ENCODE measurements at regions not wholly inside any gene's neighbourhood (a gene's known extent, or its start where the extent isn't known, plus 50 kb on each side); places are given as distances from the start of the nearest gene placed in this dataset.

- TF ChIP-seq CTCF (IDR thresholded peaks at IDR 0.05) (no peak), EP300 (IDR thresholded peaks at IDR 0.05) (no peak), POLR2A (IDR thresholded peaks at IDR 0.05; ENCODE audit: low read length) (no peak), MYC (IDR thresholded peaks at IDR 0.05; ENCODE audit: borderline replicate concordance, low read length) (no peak), POLR2AphosphoS2 (conservative IDR thresholded peaks at IDR 0.05; ENCODE audit: low read length) (no peak), REST (IDR thresholded peaks at IDR 0.05) (no peak), MAX (IDR thresholded peaks at IDR 0.05) (no peak), GATA3 (IDR thresholded peaks at IDR 0.05; ENCODE audit: borderline replicate concordance) (no peak), RAD21 (conservative IDR thresholded peaks at IDR 0.05 in 1 of 2, IDR thresholded peaks at IDR 0.05 in 1 of 2) (no peak), RNF2 (IDR thresholded peaks at IDR 0.05; ENCODE audit: borderline replicate concordance, low read depth) (no peak), KDM1A (IDR thresholded peaks at IDR 0.05; ENCODE audit: low read depth) (no peak), JUNB (IDR thresholded peaks at IDR 0.05) (no peak), NR3C1 (IDR thresholded peaks at IDR 0.05) (no peak), SMC3 (IDR thresholded peaks at IDR 0.05) (no peak)
Measured at GRCh38 chr4:164212714-164213113, 541.2 kb upstream of the SMIM31 start.

Data from A549 (cell line).